Ovary (tissue), 3 donors: ENCODE measurements at regions not wholly inside any gene's neighbourhood (a gene's known extent, or its start where the extent isn't known, plus 50 kb on each side); places are given as distances from the start of the nearest gene placed in this dataset.

Experiments used
- CTCF ChIP-seq, 3 donors: fragments of 450-650 bp in 2 of 3; fragments of 200-600 bp in 1 of 3; IDR thresholded peaks; one replicate each; pipeline versions ENCODE4 v1.5.1 to v1.8.0; 2016 to 2022; ENCODE audit warnings: antibody characterized with exemption in 3 of 3, mild to moderate bottlenecking in 1 of 3
- EP300 ChIP-seq: sonication (generic); formaldehyde crosslinking; IDR thresholded peaks from one replicate; pipeline ENCODE4 v1.6.1; 2017; ENCODE audit warnings: antibody characterized with exemption
- donor health status: DM: no; HTN: no; CAD: no.

GRCh38 chr6:91645811-91646210 is 1058.9 kb upstream of the MAP3K7 start:
- TF ChIP-seq CTCF (IDR thresholded peaks at IDR 0.05) (no peak), EP300 (no peak)
